ENCODE measurements at regions not wholly inside any gene's neighbourhood (a gene's known extent, or its start where the extent isn't known, plus 50 kb on each side); places are given as distances from the start of the nearest gene placed in this dataset.

GRCh38 chr6:95325916-95326315 is 251.4 kb upstream of the MANEA start:
- CTCF ChIA-PET: no interaction called here
- no peak for ATAC-seq
- no peak for TF ChIP-seq E4F1 (IDR thresholded peaks at IDR 0.05; ENCODE audit: borderline replicate concordance, partially characterized antibody)
- no peak for TF ChIP-seq ZBTB11 (CRISPR knock-in tag; IDR thresholded peaks at IDR 0.05)
- no peak for TF ChIP-seq CUX1 (IDR thresholded peaks at IDR 0.05; ENCODE audit: insufficient replicate concordance, low read depth, low read length)
- no peak for TF ChIP-seq HSF1 (IDR thresholded peaks at IDR 0.05; ENCODE audit: low read depth, low read length)
- no peak for TF ChIP-seq MLLT1 (IDR thresholded peaks at IDR 0.05)
- no peak for TF ChIP-seq ZBED1 (IDR thresholded peaks at IDR 0.05; ENCODE audit: borderline replicate concordance)
- TF ChIP-seq ZNF24 (IDR thresholded peaks at IDR 0.05): no peak
- no peak for TF ChIP-seq ZZZ3 (IDR thresholded peaks at IDR 0.05; ENCODE audit: control insufficient read depth, insufficient read length, low read depth)

More at GRCh38 chr6:95325916-95326315, 251.4 kb upstream of the MANEA start:
- Histone ChIP-seq H4K20me1 (ENCODE audit: control insufficient read depth, insufficient read depth) (no peaks in the 10 kb centered on the region), H3K4me2 (ENCODE audit: control insufficient read depth, insufficient read depth) (no peak overlapping the region), H3K4me1 (ENCODE audit: control insufficient read depth, insufficient read depth, low read length) (no peaks in the 10 kb centered on the region), H3K79me2 (ENCODE audit: control insufficient read depth, insufficient read depth, low read length) (no peaks in the 10 kb centered on the region), H3K9ac (ENCODE audit: control insufficient read depth, insufficient read depth, low read length) (no peak overlapping the region), H3K36me3 (ENCODE audit: control insufficient read depth in 2 of 2, insufficient read depth in 2 of 2, low read length in 1 of 2) (no peaks in the 10 kb centered on the region), H2AFZ (ENCODE audit: control insufficient read depth, low read depth, low read length) (no peak overlapping the region), H3K27me3 (replicated peaks in 1 of 2; ENCODE audit: control insufficient read depth in 2 of 2, insufficient read depth in 2 of 2, low read length in 1 of 2) (no peaks in the 10 kb centered on the region), H3K9me3 (replicated peaks; ENCODE audit: control insufficient read depth, insufficient read depth, low read length) (no peaks in the 10 kb centered on the region), H3K4me3 (no peak overlapping the region), H3K27ac (ENCODE audit: control insufficient read depth, insufficient read depth) (no peak overlapping the region)
- POLR2A ChIA-PET: no interaction called here
- FAIRE-seq: no peak
- 5% methylated on average over 1 of the region's 1 CpG for WGBS (ENCODE audit: insufficient coverage, insufficient replicate concordance, low lambda C conversion rate, missing lambda C conversion rate)
- SMC1A ChIA-PET (ENCODE audit: uncharacterized antibody, unreplicated experiment): no interaction called here
- RAD21 ChIA-PET (ENCODE audit: unreplicated experiment): no interaction called here
- in situ Hi-C loops (cut with MboI): no loop called here
- DNase-seq (ENCODE audit: low read depth, low spot score): no peak
- BruUV-seq (replicated peaks): no TSS peak
- intact Hi-C loops (cut with micrococcal nuclease; ENCODE audit: unreplicated experiment): no loop called here

Measured in GM12878 (cell line).